HG02885 (cell line): ENCODE measurements at regions not wholly inside any gene's neighbourhood (a gene's known extent, or its start where the extent isn't known, plus 50 kb on each side); places are given as distances from the start of the nearest gene placed in this dataset.
"Not testable (repeated sequence)": the region's sequence is repeated elsewhere in the genome, so short reads cannot be mapped to it uniquely, and the experiment has no call there.

Experiments
- ATAC-seq: cut with Tn5 transposase; IDR thresholded peaks from one replicate; pipeline ENCODE4 v1.9.1; 2021; ENCODE audit warnings: mild to moderate bottlenecking; ENCODE audit not compliant: unreplicated experiment, poor library complexity

DNA sequence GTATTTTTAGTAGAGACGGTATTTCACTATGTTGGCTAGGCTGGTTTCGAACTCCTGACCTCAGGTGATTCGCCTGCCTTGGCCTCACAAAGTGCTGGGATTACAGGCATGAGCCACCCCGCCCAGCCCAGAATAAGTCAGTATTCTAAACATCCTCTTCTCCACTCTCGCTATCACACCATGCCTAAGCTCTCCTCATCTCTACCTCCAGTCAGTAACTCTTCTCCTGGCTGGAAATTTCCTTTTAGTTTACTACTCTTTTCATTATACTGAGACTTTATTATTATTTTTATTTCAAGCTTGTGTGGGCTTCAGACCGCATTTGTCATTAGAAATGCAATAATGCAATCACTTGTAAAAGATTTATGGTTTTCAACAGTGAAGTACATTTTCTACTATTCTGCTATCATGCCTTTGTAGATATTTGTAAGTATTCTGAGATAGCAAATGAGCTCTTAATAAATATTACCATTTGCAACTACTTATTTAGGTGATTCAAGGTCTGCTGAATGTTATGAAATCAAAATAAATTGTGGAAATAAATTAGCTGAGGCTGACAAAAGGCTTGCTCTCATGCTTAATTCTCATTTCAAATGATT lies 617.3 kb upstream of the GOT2 start:
- no peak for ATAC-seq

DNA sequence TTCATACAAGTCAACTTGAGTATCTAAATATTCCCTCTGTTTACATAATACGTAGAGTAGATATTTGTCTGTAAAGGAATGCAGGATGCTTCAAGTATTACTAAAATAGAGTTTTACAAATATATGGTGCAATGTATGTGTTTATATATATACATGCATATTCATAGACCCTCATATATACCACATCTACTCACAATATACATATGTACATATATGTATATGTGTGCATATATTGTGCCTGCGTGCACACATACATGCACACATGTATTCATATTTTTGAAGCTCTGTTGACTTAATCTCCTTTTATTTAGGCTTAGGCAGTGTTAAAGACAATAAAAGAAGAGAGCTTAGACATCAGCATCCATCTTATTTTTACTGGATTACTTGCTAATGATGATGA lies 616.6 kb upstream of the GOT2 start:
- ATAC-seq = no peak

- no peak for ATAC-seq
These were observed 608.6 kb upstream of the GOT2 start for GRCh38 chr16:59342669-59343068.

GRCh38 chr16:59341368-59341767 lies 607.3 kb upstream of the GOT2 start:
- ATAC-seq = no peak

GRCh38 chr16:59339871-59340270 lies 605.8 kb upstream of the GOT2 start:
- no peak for ATAC-seq

GRCh38 chr16:59336136-59336695 lies 602.1 kb upstream of the GOT2 start:
- ATAC-seq = no peak

DNA sequence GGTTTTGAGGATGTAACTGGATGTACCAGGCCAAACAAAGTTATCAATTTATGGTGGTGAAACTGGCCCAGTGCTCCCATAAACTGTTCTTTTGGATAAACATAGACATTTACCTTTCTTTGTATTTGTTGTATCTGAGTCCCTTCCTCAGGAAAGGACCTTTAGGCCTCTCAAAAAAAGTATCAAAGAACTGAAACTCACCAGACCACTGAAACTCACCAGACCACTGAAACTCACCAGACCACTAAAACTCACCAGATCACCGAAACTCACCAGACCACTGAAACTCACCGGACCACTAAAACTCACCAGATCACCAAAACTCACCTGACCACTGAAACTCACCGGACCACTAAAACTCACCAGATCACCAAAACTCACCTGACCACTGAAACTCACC lies 597.6 kb upstream of the GOT2 start:
- ATAC-seq = not testable (repeated sequence)

DNA sequence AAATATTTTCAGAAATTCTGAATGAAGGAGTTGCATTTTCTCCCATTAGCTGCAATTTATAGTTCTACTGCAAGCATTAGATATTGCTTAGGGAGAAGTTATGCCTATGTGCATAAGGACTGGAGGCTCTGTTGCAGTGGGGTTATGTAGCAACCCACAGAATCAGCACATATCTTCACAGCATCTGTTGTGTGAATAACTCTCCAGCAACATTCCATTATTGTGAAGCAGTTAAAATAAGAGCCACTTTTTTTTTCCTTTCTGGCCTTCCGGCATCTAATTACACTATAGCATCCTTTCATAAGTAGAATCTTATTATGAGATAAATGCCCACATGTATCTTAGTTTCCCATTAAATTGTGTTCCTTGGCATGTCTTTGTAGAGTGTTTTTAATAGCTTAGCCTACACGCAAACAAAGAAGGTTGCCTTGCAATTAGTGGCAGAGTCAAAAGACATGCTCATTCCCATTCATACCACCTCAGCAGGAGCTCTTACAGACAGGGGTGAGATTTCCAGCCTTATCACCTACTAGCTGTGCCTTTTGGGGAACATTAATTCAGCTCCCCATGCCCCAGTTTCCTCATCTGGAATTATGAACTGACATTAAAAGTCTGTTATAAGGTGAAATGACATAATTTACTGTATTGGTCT lies 596.0 kb upstream of the GOT2 start:
- ATAC-seq = no peak

- no peak for ATAC-seq
These were observed 594.8 kb upstream of the GOT2 start for GRCh38 chr16:59328961-59329360.

- ATAC-seq = no peak
These were observed 593.8 kb upstream of the GOT2 start for GRCh38 chr16:59327894-59328293.

DNA sequence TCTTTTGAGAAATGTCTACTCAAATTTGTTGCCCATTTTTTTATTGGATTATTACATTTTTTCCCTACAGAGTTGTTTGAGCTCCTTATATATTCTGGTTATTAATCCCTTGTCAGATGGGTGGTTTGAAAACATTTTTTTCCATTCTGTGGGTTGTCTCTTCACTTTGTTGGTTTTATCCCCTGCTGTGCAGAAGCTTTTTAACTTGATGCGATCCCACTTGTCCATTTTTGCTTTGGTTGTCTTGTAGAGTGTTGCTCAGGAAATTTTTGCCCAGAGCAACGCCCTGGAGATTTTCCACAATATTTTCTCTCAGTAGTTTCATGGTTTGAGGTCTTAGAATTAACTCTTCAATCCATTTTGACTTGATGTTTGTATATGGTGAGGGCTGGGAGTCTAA lies 592.8 kb upstream of the GOT2 start:
- no peak for ATAC-seq

GRCh38 chr16:59324462-59324861 lies 590.3 kb upstream of the GOT2 start:
- ATAC-seq = no peak

DNA sequence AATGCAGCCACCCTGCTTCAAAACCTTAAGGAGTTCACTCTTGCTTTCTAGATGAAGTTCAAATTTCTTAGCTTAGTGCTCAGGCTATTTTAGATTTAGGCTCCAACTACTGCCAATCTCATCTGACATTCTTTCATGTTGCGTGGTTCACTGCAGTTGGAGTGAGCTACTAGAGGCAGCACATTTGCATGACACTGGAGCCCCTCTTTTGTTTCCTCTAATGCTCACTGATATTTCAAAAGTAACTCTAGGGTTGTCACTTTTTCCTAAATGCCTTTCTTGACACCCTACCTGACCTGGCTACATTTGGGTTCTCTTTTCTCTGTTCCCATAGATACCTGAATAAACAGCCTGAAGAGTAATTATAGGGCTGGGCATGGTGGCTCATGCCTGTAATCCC lies 586.5 kb upstream of the GOT2 start:
- ATAC-seq = no peak

GRCh38 chr16:59319871-59320270 lies 585.8 kb upstream of the GOT2 start:
- no peak for ATAC-seq

GRCh38 chr16:59305850-59306249 lies 571.7 kb upstream of the GOT2 start:
- no peak for ATAC-seq

DNA sequence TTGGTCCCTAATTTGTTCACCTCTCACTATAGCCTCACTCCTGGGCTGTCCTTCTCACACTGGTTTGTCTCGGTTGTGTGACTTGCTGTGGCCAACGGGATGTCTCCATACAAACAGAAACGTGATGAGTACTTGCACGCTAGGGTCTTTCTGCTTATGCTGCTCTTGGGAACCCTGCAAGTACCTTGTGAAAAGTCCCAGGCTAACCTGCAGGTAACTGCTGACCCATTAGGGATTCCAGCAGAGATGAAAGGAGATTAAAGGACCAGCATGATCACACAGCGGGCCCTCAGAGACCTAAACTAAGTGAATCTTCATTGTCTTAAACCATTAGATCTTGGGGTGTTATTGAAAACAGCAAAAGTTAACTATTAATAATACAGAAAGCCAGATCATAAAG lies 562.8 kb upstream of the GOT2 start:
- ATAC-seq = no peak

- no peak for ATAC-seq
These were observed 562.0 kb upstream of the GOT2 start for GRCh38 chr16:59295993-59296736.

GRCh38 chr16:59295474-59295873 lies 561.4 kb upstream of the GOT2 start:
- no peak for ATAC-seq

GRCh38 chr16:59290718-59291117 lies 556.6 kb upstream of the GOT2 start:
- no peak for ATAC-seq

DNA sequence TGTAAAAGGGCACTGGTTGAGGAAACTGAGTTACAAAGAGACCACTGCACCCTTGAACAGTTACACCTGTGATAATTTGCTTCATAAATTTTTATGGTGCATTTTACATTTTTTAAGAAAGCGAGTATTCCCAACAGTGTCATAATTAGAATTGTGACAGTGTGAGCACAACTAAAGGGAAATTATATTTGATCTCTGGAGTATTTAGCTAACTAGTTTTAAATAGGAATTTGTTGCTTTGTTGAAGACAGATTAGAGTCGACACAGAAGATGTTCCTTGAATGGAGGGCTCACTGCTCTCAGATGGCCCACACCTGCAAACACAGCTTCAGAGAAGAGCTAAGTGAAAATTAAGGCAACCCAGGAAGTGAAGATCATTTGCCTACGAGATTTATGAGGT lies 555.0 kb upstream of the GOT2 start:
- ATAC-seq = no peak

DNA sequence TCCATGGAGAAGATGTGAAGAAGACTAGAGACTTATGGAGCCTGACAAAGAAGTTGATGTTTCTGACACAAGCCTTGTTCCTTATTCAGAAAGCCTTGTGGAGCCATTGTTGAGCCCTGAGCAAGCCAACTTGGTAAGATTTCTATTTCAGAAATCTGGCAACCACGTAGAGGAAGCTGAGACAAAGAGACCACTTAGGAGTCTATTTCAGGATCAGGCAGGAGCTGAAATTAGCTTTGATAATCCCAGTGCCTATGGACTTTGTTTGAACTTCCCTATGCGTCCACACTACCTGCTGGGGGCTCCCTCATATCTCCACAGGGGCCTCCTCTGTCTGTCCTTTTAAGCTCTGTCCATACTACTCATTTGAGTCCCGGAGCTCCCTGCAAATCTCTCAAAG lies 540.0 kb upstream of the GOT2 start:
- ATAC-seq = no peak
